ENCODE measurements at regions not wholly inside any gene's neighbourhood (a gene's known extent, or its start where the extent isn't known, plus 50 kb on each side); places are given as distances from the start of the nearest gene placed in this dataset.
"Not testable (repeated sequence)": the region's sequence is repeated elsewhere in the genome, so short reads cannot be mapped to it uniquely, and the experiment has no call there.

DNA sequence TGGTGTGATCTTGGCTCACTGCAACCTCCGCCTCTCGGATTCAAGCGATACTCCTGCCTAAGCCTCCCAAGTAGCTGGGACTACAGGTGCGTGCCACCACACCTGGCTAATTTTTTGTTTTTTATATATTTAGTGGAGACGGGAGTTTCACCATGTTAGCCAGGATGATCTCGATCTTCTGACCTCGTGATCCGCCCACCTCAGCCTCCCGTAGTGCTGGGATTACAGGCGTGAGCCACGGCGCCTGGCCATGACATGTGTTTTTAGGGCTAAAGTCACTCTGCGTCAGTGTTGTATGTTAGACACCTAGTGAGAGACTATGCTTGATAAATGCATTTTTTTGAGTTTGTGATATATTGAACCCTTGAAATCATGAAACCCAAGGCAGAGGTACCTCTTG is 674.6 kb upstream of the CTNND2 start:
- DNase-seq (ENCODE audit: low read depth in 2 of 2) = not testable (repeated sequence)

- DNase-seq (ENCODE audit: low read depth in 2 of 2) = not testable (repeated sequence)
These were observed 672.7 kb upstream of the CTNND2 start for GRCh38 chr5:12576953-12577352.

DNA sequence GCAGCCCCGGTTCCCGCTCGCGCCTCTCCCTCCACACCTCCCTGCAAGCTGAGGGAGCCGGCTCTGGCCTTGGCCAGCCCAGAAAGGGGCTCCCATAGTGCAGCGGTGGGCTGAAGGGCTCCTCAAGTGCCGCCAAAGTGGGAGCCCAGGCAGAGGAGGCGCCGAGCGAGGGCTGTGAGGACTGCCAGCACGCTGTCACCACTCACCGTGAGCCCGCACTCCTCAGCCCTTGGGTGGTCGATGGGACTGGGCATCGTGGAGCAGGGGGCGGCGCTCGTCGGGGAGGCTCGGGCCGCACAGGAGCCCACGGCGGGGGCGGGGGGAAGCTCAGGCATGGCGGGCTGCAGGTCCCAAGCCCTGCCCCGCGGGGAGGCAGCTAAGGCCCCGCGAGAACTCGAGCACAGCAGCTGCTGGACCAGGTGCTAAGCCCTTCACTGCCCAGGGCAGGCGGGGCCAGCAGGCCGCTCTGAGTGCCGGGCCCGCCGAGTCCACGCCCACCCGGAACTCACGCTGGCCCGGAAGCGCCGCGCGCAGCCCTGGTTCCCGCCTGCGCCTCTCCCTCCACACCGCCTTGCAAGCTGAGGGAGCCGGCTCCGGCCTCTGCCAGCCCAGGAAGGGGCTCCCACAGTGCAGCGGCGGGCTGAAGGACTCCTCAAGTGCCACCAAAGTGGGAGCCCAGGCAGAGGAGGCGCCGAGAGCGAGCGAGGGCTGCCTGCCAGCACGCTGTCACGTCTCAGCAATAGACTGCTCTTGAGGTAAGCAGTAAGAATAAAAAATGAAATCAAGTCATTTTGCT is 670.2 kb upstream of the CTNND2 start:
- not testable (repeated sequence) for DNase-seq (ENCODE audit: low read depth in 2 of 2)

GRCh38 chr5:12573916-12574297 is 669.7 kb upstream of the CTNND2 start:
- not testable (repeated sequence) for DNase-seq (ENCODE audit: low read depth in 2 of 2)

DNA sequence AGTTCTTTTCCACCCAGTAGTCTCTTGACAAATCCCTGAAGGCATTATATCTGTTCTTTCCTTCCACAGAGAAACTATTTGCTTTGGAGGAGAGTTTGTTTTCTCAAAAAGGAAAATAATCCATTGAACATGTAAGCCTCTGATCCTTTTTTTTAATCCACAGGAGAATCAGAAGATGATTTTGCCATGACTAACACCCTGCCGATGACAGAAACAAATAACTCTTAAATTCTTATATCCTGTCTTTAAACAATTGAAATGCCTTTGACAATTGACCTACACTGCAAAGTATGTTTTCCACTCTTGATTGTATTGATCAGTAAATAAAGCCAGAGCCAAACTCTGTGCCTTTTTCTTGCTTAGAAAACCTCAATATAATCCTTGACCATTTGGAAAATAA is 666.4 kb upstream of the CTNND2 start:
- DNase-seq (ENCODE audit: low read depth in 2 of 2) = no peak

GRCh38 chr5:12566441-12566840 is 662.2 kb upstream of the CTNND2 start:
- no peak for DNase-seq (ENCODE audit: low read depth in 2 of 2)

GRCh38 chr5:12557012-12557411 is 652.8 kb upstream of the CTNND2 start:
- no peak for DNase-seq (ENCODE audit: low read depth in 2 of 2)

DNA sequence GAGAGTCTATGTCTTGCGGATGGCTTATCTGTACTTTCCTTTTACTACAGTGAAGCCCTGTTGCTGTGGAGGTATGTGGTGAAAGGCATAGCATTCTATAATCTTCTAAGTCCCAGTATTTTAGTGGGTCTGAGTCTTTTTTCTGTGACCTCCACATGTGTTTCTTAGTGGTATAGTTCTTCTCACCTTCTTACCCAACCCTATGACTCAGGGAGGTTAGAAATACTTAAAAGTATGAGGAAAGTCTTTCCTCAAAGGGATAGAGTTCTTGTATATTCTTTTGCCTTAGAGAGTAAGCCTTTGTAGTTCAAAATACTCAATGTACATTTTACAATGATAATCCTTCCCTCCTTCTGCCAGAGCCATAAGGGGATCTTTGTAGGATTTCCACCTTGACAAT is 621.9 kb upstream of the CTNND2 start:
- DNase-seq (ENCODE audit: low read depth in 2 of 2) = no peak

GRCh38 chr5:12522116-12522515 is 617.9 kb upstream of the CTNND2 start:
- no peak for DNase-seq (ENCODE audit: low read depth in 2 of 2)

DNA sequence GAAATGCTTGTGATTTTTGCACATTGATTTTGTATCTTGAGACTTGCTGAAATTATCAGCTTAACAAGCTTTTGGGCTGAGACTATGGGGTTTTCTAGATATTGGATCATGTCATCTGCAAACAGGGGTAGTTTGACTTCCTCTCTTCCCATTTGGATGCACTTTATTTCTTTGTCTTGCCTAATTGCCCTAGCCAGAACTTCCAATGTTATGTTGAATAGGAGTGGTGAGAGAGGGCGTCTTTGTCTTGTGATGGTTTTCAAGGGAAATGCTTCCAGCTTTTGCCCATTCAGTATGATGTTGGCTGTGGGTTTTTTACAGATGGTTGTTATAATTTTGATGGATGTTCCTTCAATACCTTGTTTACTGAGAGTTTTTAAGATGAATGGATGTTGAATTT is 600.7 kb upstream of the CTNND2 start:
- not testable (repeated sequence) for DNase-seq (ENCODE audit: low read depth in 2 of 2)

GRCh38 chr5:12488161-12488560 is 583.9 kb upstream of the CTNND2 start:
- no peak for DNase-seq (ENCODE audit: low read depth in 2 of 2)

- no peak for DNase-seq (ENCODE audit: low read depth in 2 of 2)
These were observed 576.2 kb upstream of the CTNND2 start for GRCh38 chr5:12480487-12480886.

- DNase-seq (ENCODE audit: low read depth in 2 of 2) = no peak
These were observed 573.3 kb upstream of the CTNND2 start for GRCh38 chr5:12477554-12477953.

DNA sequence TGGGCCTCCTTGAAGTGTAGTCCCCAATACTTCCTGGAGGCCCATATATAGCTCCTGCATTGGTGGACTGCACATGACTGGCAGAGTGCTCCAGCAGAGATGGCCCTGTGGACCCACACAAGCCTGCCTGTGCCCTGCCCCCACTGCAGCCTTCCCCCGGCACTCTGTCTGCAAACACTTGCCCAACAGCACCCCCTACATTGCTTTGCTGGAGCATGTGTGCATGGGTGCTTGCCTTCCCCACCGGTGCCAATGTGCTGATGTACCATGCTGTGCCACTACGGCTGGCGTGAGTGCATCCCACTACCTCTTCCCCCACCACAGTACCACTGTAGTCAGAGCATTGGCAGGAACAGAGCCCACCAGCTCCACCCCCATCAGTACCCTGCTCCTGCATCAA is 563.6 kb upstream of the CTNND2 start:
- DNase-seq (ENCODE audit: low read depth in 2 of 2) = no peak

- no peak for DNase-seq (ENCODE audit: low read depth in 2 of 2)
These were observed 556.4 kb upstream of the CTNND2 start for GRCh38 chr5:12460493-12461261.

GRCh38 chr5:12459326-12459725 is 555.1 kb upstream of the CTNND2 start:
- DNase-seq (ENCODE audit: low read depth in 2 of 2) = no peak

DNA sequence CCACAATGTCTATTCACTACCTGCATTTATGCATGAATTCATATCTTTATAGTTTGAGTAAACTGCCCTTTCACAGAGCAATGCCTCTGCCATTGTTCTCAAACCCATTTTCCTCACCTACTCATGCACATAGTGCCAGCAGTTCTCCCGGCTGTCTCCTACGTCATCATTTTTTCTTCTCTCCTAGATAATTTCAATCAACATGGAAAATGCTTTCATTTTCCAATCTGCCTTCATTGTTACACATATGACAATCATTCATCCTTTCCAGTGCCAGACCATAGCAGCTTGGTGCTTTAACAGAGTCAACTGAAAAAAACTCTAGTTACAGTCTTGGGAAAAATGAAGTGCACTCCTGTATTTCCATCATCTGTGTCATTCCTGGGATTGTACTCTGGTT is 514.8 kb upstream of the CTNND2 start:
- no peak for DNase-seq (ENCODE audit: low read depth in 2 of 2)

GRCh38 chr5:12413585-12413984 is 509.3 kb upstream of the CTNND2 start:
- no peak for DNase-seq (ENCODE audit: low read depth in 2 of 2)

- no peak for DNase-seq (ENCODE audit: low read depth in 2 of 2)
These were observed 508.8 kb upstream of the CTNND2 start for GRCh38 chr5:12413075-12413474.

DNA sequence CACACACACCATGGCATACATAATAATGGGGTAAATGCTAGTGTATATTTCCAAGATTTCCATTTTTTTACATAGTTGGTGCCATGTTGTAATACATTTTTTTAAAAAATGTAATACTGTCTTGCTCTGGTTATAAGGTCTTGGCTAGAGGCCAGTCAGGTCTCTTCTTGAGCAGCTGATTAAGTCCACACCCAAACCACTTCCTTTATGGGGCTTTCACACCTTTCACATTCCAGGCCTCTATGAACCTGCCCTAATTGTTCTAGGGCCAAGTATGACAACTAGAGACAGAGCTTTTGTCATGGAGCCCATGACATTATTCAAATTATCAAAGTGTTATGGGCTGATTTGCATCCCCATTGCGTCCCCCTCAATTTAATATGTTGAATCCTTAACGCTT is 495.6 kb upstream of the CTNND2 start:
- DNase-seq (ENCODE audit: low read depth in 2 of 2) = no peak

GRCh38 chr5:12392246-12392645 is 488.0 kb upstream of the CTNND2 start:
- DNase-seq (ENCODE audit: low read depth in 2 of 2) = no peak

- no peak for DNase-seq (ENCODE audit: low read depth in 2 of 2)
These were observed 480.8 kb upstream of the CTNND2 start for GRCh38 chr5:12385095-12385494.

GRCh38 chr5:12384005-12384404 is 479.8 kb upstream of the CTNND2 start:
- DNase-seq (ENCODE audit: low read depth in 2 of 2) = no peak
